NCI-H446 treated with DMSO at 0.1 percent for 48 hours (cell line): ENCODE measurements at regions not wholly inside any gene's neighbourhood (a gene's known extent, or its start where the extent isn't known, plus 50 kb on each side); places are given as distances from the start of the nearest gene placed in this dataset.

Source experiments
- DNase-seq: peaks from one replicate; lab custom pipeline; 2025; lab: John Stamatoyannopoulos, UW

- DNase-seq, result no peak
Observed at GRCh38 chr15:38046257-38047051, 112.0 kb downstream of the TMCO5A start.

- DNase-seq, result peak; percentile 37
Observed at GRCh38 chr15:38048001-38048455, 113.6 kb downstream of the TMCO5A start.

DNA sequence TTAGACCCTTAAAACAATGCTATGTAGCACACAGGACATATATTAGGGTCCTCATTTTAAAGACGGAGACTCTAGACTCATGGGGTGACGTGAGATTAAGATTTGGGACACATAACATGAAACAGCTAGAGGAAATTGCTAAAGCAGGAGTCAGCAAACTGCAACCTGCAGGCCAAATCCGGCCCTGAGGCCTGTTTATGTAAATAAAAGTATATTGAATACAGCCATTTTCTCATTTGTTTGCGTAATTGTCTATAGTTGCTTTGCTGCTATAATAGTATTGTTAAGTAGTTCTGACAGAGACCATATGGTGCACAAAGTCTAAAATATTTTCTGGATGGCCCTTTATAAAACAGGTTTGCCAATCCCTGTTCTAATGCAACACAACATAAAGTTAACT lies 115.5 kb downstream of the TMCO5A start:
- DNase-seq, result no peak

GRCh38 chr15:38050529-38051448 lies 116.3 kb downstream of the TMCO5A start:
- no peak for DNase-seq

GRCh38 chr15:38053205-38053604 lies 118.8 kb downstream of the TMCO5A start:
- no peak for DNase-seq

DNA sequence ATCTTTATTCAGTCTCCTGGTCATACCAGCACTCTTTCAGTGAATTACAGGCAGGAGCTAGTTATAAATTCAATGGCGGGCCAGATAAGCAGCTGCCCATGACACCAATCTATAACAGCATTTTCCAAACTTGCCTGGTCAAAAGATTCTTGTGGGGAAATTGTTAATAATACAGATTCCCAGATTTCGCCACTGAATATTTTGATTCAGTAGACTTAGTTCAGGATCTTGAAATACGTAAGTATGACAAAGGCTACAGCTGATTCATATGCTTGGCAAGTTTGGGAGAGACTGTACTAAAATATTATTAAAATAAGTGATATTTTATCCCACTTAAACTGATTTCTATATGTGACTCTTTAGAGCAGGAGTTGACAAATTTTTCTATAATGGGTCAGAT lies 119.3 kb downstream of the TMCO5A start:
- DNase-seq, result no peak

DNA sequence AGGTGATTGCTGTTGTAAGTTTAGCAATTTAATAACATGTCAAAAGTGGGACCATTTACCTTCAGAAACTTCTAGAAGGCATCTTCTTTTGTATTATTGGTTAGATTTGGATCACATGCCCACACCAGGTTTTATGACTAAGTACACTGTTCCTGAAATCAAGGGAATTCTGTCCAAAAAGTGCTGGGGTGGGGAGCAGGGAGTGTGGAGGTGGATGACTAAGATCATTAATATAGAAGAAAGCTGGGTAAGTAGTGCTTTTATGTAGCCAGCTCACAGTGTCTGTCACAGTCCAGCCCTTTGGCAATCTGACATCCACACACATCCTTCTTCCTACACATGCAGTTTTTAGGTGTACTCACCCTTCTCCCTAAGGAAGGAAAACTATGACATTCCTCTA lies 120.0 kb downstream of the TMCO5A start:
- no peak for DNase-seq

DNA sequence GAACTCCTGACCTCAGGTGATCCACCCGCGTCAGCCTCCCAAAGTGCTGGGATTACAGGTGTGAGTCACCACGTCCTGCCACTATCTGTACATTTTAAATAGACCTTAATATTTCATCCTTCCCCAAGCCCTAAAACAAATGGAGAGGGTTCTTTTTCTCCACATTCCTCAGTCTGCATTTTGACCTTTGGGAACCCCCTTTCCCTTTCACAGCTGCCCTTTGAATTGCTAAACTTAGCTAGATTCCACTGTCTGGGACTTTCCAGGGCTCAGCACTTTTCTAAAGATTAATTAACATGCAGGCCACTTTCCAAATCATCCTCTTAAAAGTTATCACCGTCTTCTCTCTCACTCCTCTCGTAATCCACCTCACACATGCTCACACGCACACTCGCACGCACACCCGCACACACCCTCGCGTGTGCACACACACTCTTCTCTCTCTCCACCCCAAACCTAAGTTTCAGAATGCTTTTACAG lies 124.2 kb downstream of the TMCO5A start:
- DNase-seq, result no peak

DNA sequence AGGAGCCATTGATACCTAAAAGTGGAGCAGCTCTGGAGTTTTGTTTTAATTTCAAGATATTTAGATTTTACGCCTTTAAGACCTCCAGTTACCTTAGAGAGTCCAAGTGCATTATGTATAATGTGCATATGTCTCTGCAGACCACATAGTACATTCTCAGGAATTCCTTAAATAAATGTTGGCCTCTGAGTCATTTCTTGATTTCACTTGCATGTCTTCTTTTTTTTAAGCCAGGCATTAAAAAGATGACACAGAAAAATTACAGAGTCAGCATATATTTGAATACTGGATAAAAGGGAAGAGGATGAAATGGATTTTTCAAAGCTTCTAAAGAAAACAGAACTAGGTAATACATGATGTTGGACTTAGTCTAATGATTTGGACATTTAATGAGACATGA lies 125.2 kb downstream of the TMCO5A start:
- DNase-seq, result no peak

DNA sequence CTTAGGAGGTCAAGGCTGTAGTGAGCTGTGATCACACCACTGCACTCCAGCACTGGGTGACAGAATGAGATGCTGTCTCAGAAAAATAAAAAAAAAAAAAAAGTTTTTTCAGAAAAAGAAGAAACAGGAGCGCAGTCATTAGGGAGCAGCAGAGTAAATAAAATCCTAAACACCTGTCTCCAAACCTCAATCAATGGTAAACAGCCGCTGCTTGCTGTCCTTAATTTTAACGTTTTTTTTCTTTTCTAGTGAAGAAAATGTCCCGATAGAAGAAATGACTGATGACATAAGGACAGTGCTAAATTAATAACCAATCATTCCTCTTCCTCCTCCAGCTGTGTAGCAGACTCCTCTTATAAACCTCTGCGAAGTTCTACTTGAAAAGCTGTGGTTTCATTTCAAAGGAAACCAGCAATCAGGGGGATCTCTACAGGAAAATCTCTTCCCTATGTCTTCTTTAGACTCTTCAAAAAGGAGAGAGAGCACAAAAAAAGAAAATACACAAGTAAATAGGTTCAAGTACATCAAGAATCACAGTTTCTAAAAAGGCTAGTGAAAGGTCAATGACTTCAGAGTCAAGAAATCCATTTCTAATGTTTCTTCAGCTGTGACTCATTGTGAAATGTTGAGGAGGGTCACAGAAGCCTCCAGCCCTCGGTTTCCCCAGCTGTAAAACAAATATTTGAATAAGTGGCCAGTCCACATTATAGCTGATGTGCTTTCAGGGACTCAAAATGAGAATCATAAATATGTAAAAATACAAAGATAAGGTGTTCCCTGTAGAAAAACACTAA lies 127.6 kb downstream of the TMCO5A start:
- DNase-seq, result no peak

GRCh38 chr15:38062696-38063095 lies 128.3 kb downstream of the TMCO5A start:
- DNase-seq, result no peak

DNA sequence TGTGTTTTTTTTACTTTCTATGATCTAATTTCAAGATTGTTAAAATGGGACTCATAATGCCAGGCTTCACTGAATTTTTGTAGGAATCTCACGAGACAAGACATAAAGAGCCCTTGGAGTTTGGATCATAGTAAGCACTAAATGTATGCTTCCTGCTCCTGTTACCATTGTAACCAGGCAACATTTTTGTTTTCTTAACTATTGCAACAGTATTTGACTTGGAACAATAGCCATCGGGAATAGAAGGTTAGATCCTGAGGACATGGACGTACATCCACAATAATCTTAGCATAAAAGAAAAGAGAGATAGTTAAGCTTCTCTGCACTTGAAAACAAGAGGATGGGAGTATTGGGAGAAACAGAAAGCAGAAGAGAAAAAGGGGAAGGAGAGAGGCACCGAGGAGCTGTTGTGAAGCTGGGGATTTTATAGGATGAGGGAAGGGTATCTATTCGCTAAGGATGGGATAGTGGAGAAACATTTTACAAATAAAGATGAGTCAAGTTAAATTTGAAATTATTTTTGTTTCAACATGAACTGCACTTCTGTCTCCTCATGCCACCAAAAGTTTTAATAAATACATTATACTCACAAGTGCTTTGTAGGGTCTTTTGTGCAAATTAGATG lies 131.4 kb downstream of the TMCO5A start:
- DNase-seq, result no peak

- DNase-seq, result no peak
Observed at GRCh38 chr15:38066612-38067011, 132.2 kb downstream of the TMCO5A start.

DNA sequence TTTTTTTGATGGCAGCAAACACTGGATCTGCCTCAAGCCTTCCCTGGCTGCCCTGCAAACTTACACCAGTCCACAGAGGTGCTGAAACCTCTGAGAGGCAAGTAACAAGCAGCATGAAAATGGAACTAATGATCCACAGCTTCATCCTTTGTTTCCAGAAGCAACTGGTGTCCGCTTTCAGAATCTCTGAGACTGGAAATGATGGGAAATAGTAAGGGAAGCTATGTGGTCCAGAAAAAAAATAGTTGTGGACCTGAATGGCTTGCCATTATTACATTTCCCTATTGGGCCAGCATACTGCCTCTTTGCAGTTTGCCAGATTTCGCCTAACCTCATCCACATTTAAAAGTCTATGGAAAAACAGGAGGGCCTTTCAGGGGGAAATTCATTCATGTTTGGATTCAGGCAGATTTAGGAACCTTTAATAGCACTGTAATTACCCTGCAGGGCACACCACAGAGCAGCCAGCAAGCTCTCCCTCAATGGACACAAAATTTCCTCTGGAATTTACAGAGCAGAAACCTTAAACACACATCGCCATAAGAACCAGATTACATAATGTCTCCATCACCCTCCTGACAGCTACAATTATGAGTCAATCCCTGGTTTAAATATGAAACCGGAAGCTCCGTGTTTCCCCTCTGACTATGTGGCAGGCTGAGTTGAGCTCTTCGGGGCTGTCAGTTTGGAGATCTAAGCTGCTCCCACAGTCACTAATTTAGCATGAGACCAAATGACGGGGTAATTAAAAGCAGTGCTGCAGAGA lies 134.4 kb downstream of the TMCO5A start:
- DNase-seq, result no peak

- no peak for DNase-seq
Observed at GRCh38 chr15:38069511-38070011, 135.1 kb downstream of the TMCO5A start.

GRCh38 chr15:38070778-38071177 lies 136.3 kb downstream of the TMCO5A start:
- DNase-seq, result no peak

GRCh38 chr15:38071211-38071972 lies 137.0 kb downstream of the TMCO5A start:
- no peak for DNase-seq

DNA sequence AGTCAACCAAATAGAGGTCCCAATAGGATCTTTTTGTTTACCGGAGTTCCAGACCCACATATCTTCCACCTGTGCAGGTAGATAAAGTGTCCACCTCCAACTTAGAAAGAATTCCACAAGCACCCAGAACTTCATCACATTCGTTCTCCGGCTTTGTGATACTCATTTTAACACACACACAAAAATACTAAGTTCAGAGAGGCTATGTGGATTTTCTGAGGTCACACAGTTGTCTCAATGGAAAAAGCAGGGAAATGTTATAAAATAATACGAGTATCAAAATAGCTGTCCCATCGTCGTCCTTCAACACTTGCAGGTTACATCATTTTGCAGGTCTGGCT lies 137.5 kb downstream of the TMCO5A start:
- no peak for DNase-seq

GRCh38 chr15:38072348-38073177 lies 138.1 kb downstream of the TMCO5A start:
- DNase-seq, result no peak
